ENCODE measurements at regions not wholly inside any gene's neighbourhood (a gene's known extent, or its start where the extent isn't known, plus 50 kb on each side); places are given as distances from the start of the nearest gene placed in this dataset.

DNA sequence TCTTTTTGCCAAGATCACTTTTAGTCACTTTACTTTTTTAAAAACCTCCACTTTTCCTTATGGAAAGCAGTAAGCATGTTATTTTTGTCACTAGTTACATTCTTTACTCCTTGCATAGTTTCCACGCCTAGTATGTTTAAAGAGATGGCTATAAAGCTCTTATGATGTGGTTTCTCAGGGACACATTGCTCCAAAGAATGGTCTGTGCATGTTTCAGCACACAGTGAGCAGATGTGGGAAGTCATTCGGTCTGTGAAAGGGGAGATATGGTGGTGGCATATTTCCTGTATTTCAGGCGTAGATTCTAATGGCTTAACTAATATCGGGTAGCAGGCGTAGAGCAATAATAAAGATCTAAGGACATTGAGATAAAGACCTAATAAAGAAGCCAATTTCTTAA is 180.7 kb downstream of the SLITRK6 start:
- TF ChIP-seq POLR2AphosphoS5 (IDR thresholded peaks at IDR 0.05; ENCODE audit: low read depth, low read length) (no peak), FOXP2 (optimal IDR thresholded peaks at IDR 0.05; ENCODE audit: borderline replicate concordance, extremely low read depth, extremely low read length, insufficient read depth) (no peak), SIN3A (IDR thresholded peaks at IDR 0.05; ENCODE audit: borderline replicate concordance, insufficient read depth, low read length) (no peak), TAF1 (IDR thresholded peaks at IDR 0.05; ENCODE audit: borderline replicate concordance, insufficient read depth, low read length) (no peak)
- TF ChIP-seq, protein P1, sequence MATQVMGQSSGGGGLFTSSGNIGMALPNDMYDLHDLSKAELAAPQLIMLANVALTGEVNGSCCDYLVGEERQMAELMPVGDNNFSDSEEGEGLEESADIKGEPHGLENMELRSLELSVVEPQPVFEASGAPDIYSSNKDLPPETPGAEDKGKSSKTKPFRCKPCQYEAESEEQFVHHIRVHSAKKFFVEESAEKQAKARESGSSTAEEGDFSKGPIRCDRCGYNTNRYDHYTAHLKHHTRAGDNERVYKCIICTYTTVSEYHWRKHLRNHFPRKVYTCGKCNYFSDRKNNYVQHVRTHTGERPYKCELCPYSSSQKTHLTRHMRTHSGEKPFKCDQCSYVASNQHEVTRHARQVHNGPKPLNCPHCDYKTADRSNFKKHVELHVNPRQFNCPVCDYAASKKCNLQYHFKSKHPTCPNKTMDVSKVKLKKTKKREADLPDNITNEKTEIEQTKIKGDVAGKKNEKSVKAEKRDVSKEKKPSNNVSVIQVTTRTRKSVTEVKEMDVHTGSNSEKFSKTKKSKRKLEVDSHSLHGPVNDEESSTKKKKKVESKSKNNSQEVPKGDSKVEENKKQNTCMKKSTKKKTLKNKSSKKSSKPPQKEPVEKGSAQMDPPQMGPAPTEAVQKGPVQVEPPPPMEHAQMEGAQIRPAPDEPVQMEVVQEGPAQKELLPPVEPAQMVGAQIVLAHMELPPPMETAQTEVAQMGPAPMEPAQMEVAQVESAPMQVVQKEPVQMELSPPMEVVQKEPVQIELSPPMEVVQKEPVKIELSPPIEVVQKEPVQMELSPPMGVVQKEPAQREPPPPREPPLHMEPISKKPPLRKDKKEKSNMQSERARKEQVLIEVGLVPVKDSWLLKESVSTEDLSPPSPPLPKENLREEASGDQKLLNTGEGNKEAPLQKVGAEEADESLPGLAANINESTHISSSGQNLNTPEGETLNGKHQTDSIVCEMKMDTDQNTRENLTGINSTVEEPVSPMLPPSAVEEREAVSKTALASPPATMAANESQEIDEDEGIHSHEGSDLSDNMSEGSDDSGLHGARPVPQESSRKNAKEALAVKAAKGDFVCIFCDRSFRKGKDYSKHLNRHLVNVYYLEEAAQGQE (IDR thresholded peaks at IDR 0.05; ENCODE audit: insufficient read depth in 1 of 2, low read depth in 2 of 2, low read length in 2 of 2): no peak

DNA sequence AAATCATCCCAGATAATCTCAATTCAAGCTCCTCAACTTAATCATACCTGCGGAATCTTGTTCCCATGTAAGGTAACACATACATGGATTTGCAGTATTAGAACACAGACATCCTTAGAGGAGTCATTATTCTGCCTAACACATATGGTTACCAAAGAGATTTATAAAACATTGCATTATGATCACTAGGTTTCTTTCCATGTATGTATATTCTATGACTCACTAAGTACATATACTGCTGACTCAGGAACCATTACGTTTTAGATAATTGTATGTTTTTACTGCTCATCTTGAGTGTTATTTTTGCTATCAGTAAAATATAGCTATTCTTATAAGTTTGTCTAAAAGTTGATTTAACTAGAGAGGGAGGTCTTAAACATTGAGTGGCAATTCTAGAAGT is 182.9 kb downstream of the SLITRK6 start:
- no peak for TF ChIP-seq FOXP2 (optimal IDR thresholded peaks at IDR 0.05; ENCODE audit: borderline replicate concordance, extremely low read depth, extremely low read length, insufficient read depth)
- TF ChIP-seq POLR2AphosphoS5 (IDR thresholded peaks at IDR 0.05; ENCODE audit: low read depth, low read length): no peak
- no peak for TF ChIP-seq SIN3A (IDR thresholded peaks at IDR 0.05; ENCODE audit: borderline replicate concordance, insufficient read depth, low read length)

DNA sequence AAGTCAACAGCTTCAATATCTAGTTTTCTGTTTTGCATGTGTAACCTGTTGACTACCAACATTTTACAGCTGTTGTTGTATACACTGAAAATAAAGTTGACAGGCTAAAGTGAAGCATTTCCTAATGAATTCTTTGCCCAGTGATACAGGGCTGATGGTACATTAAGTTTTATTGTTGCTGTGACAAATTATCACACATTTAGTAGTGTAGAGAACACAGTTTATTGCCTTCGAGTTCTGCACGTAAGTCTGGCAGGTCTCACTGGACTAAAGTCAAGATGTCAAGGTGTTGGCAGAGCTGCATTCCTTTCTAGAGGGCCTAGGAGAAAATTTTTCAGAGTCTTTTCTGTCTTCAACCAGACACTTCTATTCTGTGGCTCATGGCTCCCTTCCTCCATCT is 184.2 kb downstream of the SLITRK6 start:
- TF ChIP-seq SIN3A (IDR thresholded peaks at IDR 0.05; ENCODE audit: borderline replicate concordance, insufficient read depth, low read length) (no peak), FOXP2 (optimal IDR thresholded peaks at IDR 0.05; ENCODE audit: borderline replicate concordance, extremely low read depth, extremely low read length, insufficient read depth) (no peak), POLR2AphosphoS5 (IDR thresholded peaks at IDR 0.05; ENCODE audit: low read depth, low read length) (no peak), TAF1 (IDR thresholded peaks at IDR 0.05; ENCODE audit: borderline replicate concordance, insufficient read depth, low read length) (no peak)
- TF ChIP-seq, protein P1 (IDR thresholded peaks at IDR 0.05; ENCODE audit: insufficient read depth in 1 of 2, low read depth in 2 of 2, low read length in 2 of 2): no peak

GRCh38 chr13:85610024-85610423 is 189.2 kb downstream of the SLITRK6 start:
- TF ChIP-seq TAF1 (IDR thresholded peaks at IDR 0.05; ENCODE audit: borderline replicate concordance, insufficient read depth, low read length): no peak
- TF ChIP-seq POLR2AphosphoS5 (IDR thresholded peaks at IDR 0.05; ENCODE audit: low read depth, low read length): no peak

DNA sequence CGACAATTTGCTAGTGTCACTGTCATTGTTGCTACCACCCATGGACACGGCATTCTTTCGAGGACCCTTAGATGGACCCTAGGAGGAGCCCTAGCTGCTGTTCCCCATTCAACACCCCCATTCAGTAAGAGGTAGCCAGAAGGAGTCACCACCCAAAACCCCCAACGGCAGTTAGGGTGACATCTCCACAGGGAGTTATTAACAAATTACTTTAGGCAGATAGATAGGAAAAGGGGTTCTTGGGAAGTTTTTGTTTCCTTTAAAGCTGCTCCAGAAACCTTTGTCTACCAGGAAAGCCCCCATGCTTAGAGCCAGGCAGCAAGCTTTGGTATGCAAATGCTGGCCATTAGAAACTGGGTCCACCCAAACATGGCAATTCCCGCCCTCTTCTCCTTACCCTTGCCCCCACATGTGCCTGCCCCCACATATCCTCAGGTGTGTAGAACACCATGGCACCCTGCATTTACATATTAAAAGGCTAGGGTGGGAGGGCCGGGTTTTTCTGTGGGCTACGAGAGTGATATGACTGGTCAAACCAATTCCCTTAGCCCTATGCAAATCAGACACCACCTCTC is 190.9 kb downstream of the SLITRK6 start:
- TF ChIP-seq TAF1 (IDR thresholded peaks at IDR 0.05; ENCODE audit: borderline replicate concordance, insufficient read depth, low read length): no peak
- TF ChIP-seq, protein P1 (IDR thresholded peaks at IDR 0.05; ENCODE audit: insufficient read depth in 1 of 2, low read depth in 2 of 2, low read length in 2 of 2): no peak

DNA sequence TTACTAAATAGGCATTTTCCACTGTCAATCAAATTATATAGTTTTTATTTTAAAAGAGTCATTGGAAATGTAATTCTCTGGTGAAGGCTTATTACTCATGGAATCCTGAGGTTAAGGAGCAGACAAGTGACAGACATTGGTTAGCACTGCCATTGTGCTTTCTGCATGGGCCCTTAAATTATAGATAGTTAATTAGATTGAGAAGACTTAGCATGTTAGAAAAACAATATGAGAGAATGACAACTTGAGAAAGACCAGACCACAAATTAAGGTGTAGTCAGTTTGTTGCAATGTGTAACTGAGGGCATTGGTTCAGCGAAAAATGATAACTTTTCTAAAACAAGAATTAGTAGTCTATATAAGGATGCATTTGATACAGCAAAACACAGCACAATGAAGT is 195.5 kb downstream of the SLITRK6 start:
- TF ChIP-seq, protein P1 (IDR thresholded peaks at IDR 0.05; ENCODE audit: insufficient read depth in 1 of 2, low read depth in 2 of 2, low read length in 2 of 2): no peak
- no peak for TF ChIP-seq TAF1 (IDR thresholded peaks at IDR 0.05; ENCODE audit: borderline replicate concordance, insufficient read depth, low read length)
- TF ChIP-seq POLR2AphosphoS5 (IDR thresholded peaks at IDR 0.05; ENCODE audit: low read depth, low read length): no peak
- no peak for TF ChIP-seq SIN3A (IDR thresholded peaks at IDR 0.05; ENCODE audit: borderline replicate concordance, insufficient read depth, low read length)
